SK-N-SH treated with all-trans-retinoic acid at 6 μM for 48 hours (cell line): ENCODE measurements at regions not wholly inside any gene's neighbourhood (a gene's known extent, or its start where the extent isn't known, plus 50 kb on each side); places are given as distances from the start of the nearest gene placed in this dataset.
A peak's percentile ranks its signal among the peaks of the same experiment; 100 is the strongest.

ENCODE experiments used
- ATAC-seq: fragments of 200-7000 bp; cut with Tn5 transposase; 3 replicates; pipeline ENCODE4 v1.9.1; 2020; ENCODE audit warnings: mild to moderate bottlenecking, moderate library complexity
- BACH2 ChIP-seq: fragments of 250-450 bp; sonication (Bioruptor Pico); IDR thresholded peaks from 2 replicates; pipeline ENCODE4 v1.9.0; 2021; ENCODE audit warnings: mild to moderate bottlenecking, borderline replicate concordance
- CREB5 ChIP-seq: fragments of 250-450 bp; sonication (Bioruptor Pico); IDR thresholded peaks from 2 replicates; pipeline ENCODE4 v1.5.1; 2020; ENCODE audit warnings: low read depth, mild to moderate bottlenecking, moderate library complexity
- CSDC2 ChIP-seq: fragments of 250-450 bp; sonication (Bioruptor Pico); IDR thresholded peaks from 2 replicates; pipeline ENCODE4 v1.5.0; 2020; ENCODE audit warnings: mild to moderate bottlenecking, moderate library complexity
- CSRNP3 ChIP-seq: fragments of 250-450 bp; sonication (Bioruptor Pico); IDR thresholded peaks from 2 replicates; pipeline ENCODE4 v1.5.1; 2021; ENCODE audit warnings: mild to moderate bottlenecking, moderate library complexity
- GLIS3 ChIP-seq: fragments of 250-450 bp; sonication (Bioruptor Pico); IDR thresholded peaks from 2 replicates; pipeline ENCODE4 v1.5.0; 2020; ENCODE audit warnings: mild to moderate bottlenecking, moderate library complexity
- ISL1 ChIP-seq: fragments of 250-450 bp; sonication (Bioruptor Pico); IDR thresholded peaks from 2 replicates; pipeline ENCODE4 v2.1.2; 2022; ENCODE audit warnings: mild to moderate bottlenecking, moderate library complexity
- OSR1 ChIP-seq: fragments of 250-450 bp; sonication (Bioruptor Pico); IDR thresholded peaks from 2 replicates; pipeline ENCODE4 v1.8.0; 2022; ENCODE audit warnings: moderate library complexity, mild to moderate bottlenecking, inconsistent platforms
- PPARA ChIP-seq: fragments of 250-450 bp; sonication (Bioruptor Pico); IDR thresholded peaks from 2 replicates; pipeline ENCODE4 v1.5.0; 2020; ENCODE audit warnings: mild to moderate bottlenecking, borderline replicate concordance
- RARB ChIP-seq: fragments of 250-450 bp; sonication (Bioruptor Pico); IDR thresholded peaks from 2 replicates; pipeline ENCODE4 v1.8.0; 2021; ENCODE audit warnings: mild to moderate bottlenecking, moderate library complexity
- SNAI2 ChIP-seq: fragments of 250-450 bp; sonication (Bioruptor Pico); IDR thresholded peaks from 2 replicates; pipeline ENCODE4 v1.5.0; 2020; ENCODE audit warnings: mild to moderate bottlenecking, moderate library complexity
- TCF4 ChIP-seq: fragments of 250-450 bp; sonication (Bioruptor Pico); IDR thresholded peaks from 2 replicates; pipeline ENCODE4 v1.8.0; 2021; ENCODE audit warnings: mild to moderate bottlenecking, moderate library complexity, borderline replicate concordance
- TOX ChIP-seq: fragments of 250-450 bp; sonication (Bioruptor Pico); IDR thresholded peaks from 2 replicates; pipeline ENCODE4 v1.8.0; 2021; ENCODE audit warnings: mild to moderate bottlenecking, moderate library complexity, borderline replicate concordance
- ZC3H10 ChIP-seq: fragments of 250-450 bp; sonication (Bioruptor Pico); IDR thresholded peaks from 2 replicates; pipeline ENCODE4 v1.5.1; 2021; ENCODE audit warnings: mild to moderate bottlenecking, moderate library complexity
- ZFP3 ChIP-seq: fragments of 250-450 bp; sonication (Bioruptor Pico); IDR thresholded peaks from 2 replicates; pipeline ENCODE4 v1.5.0; 2020; ENCODE audit warnings: mild to moderate bottlenecking, moderate library complexity
- ZFP30 ChIP-seq: fragments of 450-650 bp; formaldehyde crosslinking; IDR thresholded peaks from 2 replicates; pipeline ENCODE4 v1.5.0; 2022; ENCODE audit warnings: mild to moderate bottlenecking, moderate library complexity
- ZNF565 ChIP-seq: fragments of 450-650 bp; formaldehyde crosslinking; conservative IDR thresholded peaks from 2 replicates; pipeline ENCODE4 v1.5.0; 2020; ENCODE audit warnings: low read depth, mild to moderate bottlenecking, moderate library complexity
- ZNF8 ChIP-seq: fragments of 450-650 bp; formaldehyde crosslinking; IDR thresholded peaks from 2 replicates; pipeline ENCODE4 v1.5.0; 2020; ENCODE audit warnings: mild to moderate bottlenecking, moderate library complexity
- TF ChIP-seq, protein P1 (sequence below): fragments of 250-450 bp; sonication (Bioruptor Pico); IDR thresholded peaks from 2 replicates; pipeline ENCODE4 v1.8.0; 2020; ENCODE audit warnings: mild to moderate bottlenecking, moderate library complexity, borderline replicate concordance
- TF ChIP-seq, protein P2 (sequence below): fragments of 250-450 bp; sonication (Bioruptor Pico); IDR thresholded peaks from 2 replicates; pipeline ENCODE4 v1.5.0; 2020; ENCODE audit warnings: mild to moderate bottlenecking, moderate library complexity
- TF ChIP-seq, protein P3 (sequence below): fragments of 250-450 bp; sonication (Bioruptor Pico); IDR thresholded peaks from 2 replicates; pipeline ENCODE4 v1.8.0; 2021; ENCODE audit warnings: low read depth, mild to moderate bottlenecking, moderate library complexity, borderline replicate concordance

DNA sequence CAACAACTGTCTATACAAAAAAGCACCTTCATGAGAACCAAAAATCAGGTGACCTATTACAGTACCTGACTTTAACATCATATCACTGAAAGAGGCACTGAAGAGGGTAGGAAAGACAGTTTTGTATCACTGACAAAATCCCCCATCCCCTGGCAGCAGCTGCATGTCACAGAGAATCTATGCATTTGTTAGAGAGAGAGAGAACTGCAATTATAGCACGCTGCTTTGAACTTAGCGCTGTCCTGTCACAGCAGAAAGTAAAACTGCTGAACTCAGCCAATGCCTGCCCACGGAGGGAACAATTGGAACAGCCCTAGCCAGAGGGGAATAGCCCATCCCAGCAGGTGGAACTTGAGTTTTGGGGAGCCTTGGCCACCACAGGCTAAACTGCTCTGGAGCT is 75.1 kb upstream of the NOL4 start:
- TF ChIP-seq, protein P1, sequence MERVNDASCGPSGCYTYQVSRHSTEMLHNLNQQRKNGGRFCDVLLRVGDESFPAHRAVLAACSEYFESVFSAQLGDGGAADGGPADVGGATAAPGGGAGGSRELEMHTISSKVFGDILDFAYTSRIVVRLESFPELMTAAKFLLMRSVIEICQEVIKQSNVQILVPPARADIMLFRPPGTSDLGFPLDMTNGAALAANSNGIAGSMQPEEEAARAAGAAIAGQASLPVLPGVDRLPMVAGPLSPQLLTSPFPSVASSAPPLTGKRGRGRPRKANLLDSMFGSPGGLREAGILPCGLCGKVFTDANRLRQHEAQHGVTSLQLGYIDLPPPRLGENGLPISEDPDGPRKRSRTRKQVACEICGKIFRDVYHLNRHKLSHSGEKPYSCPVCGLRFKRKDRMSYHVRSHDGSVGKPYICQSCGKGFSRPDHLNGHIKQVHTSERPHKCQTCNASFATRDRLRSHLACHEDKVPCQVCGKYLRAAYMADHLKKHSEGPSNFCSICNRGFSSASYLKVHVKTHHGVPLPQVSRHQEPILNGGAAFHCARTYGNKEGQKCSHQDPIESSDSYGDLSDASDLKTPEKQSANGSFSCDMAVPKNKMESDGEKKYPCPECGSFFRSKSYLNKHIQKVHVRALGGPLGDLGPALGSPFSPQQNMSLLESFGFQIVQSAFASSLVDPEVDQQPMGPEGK (CRISPR knock-in tag): no peak
- TF ChIP-seq ZFP30 (CRISPR knock-in tag) (no peak), ZFP3 (CRISPR knock-in tag) (no peak), BACH2 (no peak), CSRNP3 (CRISPR knock-in tag) (no peak), GLIS3 (CRISPR knock-in tag) (no peak), CREB5 (no peak), SNAI2 (no peak)
- TF ChIP-seq, protein P2, sequence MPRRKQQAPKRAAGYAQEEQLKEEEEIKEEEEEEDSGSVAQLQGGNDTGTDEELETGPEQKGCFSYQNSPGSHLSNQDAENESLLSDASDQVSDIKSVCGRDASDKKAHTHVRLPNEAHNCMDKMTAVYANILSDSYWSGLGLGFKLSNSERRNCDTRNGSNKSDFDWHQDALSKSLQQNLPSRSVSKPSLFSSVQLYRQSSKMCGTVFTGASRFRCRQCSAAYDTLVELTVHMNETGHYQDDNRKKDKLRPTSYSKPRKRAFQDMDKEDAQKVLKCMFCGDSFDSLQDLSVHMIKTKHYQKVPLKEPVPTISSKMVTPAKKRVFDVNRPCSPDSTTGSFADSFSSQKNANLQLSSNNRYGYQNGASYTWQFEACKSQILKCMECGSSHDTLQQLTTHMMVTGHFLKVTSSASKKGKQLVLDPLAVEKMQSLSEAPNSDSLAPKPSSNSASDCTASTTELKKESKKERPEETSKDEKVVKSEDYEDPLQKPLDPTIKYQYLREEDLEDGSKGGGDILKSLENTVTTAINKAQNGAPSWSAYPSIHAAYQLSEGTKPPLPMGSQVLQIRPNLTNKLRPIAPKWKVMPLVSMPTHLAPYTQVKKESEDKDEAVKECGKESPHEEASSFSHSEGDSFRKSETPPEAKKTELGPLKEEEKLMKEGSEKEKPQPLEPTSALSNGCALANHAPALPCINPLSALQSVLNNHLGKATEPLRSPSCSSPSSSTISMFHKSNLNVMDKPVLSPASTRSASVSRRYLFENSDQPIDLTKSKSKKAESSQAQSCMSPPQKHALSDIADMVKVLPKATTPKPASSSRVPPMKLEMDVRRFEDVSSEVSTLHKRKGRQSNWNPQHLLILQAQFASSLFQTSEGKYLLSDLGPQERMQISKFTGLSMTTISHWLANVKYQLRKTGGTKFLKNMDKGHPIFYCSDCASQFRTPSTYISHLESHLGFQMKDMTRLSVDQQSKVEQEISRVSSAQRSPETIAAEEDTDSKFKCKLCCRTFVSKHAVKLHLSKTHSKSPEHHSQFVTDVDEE: no peak
- TF ChIP-seq, protein P3, sequence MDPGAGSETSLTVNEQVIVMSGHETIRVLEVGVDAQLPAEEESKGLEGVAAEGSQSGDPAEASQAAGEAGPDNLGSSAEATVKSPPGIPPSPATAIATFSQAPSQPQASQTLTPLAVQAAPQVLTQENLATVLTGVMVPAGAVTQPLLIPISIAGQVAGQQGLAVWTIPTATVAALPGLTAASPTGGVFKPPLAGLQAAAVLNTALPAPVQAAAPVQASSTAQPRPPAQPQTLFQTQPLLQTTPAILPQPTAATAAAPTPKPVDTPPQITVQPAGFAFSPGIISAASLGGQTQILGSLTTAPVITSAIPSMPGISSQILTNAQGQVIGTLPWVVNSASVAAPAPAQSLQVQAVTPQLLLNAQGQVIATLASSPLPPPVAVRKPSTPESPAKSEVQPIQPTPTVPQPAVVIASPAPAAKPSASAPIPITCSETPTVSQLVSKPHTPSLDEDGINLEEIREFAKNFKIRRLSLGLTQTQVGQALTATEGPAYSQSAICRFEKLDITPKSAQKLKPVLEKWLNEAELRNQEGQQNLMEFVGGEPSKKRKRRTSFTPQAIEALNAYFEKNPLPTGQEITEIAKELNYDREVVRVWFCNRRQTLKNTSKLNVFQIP: no peak
- ATAC-seq: no peak

GRCh38 chr18:34311468-34311867 is 86.8 kb upstream of the NOL4 start:
- peak; percentile 87 for TF ChIP-seq ISL1
- TF ChIP-seq PPARA (CRISPR knock-in tag): no peak
- ATAC-seq: no peak

- no peak for ATAC-seq
- TF ChIP-seq BACH2 (no peak), SNAI2 (no peak), ZFP3 (CRISPR knock-in tag) (no peak), ZNF565 (no peak), TCF4 (CRISPR knock-in tag) (no peak), ISL1 (no peak), OSR1 (no peak), ZNF8 (CRISPR knock-in tag) (no peak), CSDC2 (CRISPR knock-in tag) (no peak), ZFP30 (CRISPR knock-in tag) (no peak), PPARA (CRISPR knock-in tag) (no peak), CSRNP3 (CRISPR knock-in tag) (no peak), ZC3H10 (no peak), CREB5 (no peak), RARB (CRISPR knock-in tag) (no peak), TOX (CRISPR knock-in tag) (no peak)
- TF ChIP-seq, protein P3: no peak
- TF ChIP-seq, protein P2: no peak
These were observed 90.1 kb upstream of the NOL4 start for GRCh38 chr18:34314847-34315246.
